C4-2B (cell line): ENCODE measurements at regions not wholly inside any gene's neighbourhood (a gene's known extent, or its start where the extent isn't known, plus 50 kb on each side); places are given as distances from the start of the nearest gene placed in this dataset.

Experiments
- H3K27ac ChIP-seq: fragments of 450-650 bp; 2 replicates; pipeline ENCODE4 v1.5.1; 2017
- ZFX ChIP-seq: fragments of 450-650 bp; IDR thresholded peaks from 2 replicates; pipeline ENCODE4 v1.6.1; 2017
- TF ChIP-seq, protein P1 (sequence below): fragments of 450-650 bp; conservative IDR thresholded peaks from 2 replicates; pipeline ENCODE4 v1.5.1; 2017; ENCODE audit warnings: mild to moderate bottlenecking

DNA sequence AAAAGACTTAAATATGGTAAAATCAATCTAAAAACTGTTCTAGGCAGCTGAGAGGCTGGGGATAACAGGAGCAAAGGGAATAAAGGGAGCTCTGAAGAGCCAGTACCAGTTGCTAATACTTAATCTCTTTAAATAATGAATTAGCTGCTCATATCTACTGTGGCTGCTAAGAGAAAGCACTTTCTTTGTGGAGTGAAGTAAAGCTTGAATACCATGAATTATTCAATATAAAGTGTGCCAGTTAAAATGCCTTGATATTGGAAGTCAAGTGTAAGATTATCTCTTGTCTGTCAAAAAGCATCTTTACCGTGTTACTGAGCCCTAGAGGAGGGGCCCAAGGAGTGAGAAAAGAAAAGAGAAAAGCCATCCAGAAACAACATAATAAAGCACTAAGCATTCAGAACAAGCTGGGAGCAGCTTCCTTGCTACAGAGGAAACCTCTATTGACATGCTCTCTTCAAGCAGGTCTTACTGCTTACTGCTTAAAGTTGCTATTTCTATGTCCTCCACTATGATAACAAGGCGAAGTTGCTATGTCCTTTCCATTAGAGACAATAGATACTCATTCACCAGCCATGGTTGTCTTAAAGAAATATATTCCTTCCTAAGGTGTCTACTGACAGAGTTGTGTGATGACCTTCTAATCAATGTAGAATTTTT lies 297.4 kb downstream of the CETN3 start:
- H3K27ac ChIP-seq: no peak overlapping the region

GRCh38 chr5:90111364-90112032 lies 298.1 kb downstream of the CETN3 start:
- no peak for TF ChIP-seq ZFX
- TF ChIP-seq, protein P1, sequence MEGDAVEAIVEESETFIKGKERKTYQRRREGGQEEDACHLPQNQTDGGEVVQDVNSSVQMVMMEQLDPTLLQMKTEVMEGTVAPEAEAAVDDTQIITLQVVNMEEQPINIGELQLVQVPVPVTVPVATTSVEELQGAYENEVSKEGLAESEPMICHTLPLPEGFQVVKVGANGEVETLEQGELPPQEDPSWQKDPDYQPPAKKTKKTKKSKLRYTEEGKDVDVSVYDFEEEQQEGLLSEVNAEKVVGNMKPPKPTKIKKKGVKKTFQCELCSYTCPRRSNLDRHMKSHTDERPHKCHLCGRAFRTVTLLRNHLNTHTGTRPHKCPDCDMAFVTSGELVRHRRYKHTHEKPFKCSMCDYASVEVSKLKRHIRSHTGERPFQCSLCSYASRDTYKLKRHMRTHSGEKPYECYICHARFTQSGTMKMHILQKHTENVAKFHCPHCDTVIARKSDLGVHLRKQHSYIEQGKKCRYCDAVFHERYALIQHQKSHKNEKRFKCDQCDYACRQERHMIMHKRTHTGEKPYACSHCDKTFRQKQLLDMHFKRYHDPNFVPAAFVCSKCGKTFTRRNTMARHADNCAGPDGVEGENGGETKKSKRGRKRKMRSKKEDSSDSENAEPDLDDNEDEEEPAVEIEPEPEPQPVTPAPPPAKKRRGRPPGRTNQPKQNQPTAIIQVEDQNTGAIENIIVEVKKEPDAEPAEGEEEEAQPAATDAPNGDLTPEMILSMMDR: no peak
- no peak overlapping the region for H3K27ac ChIP-seq

More for the DNA sequence above, 297.4 kb downstream of the CETN3 start:
- TF ChIP-seq, protein P1: no peak
- no peak for TF ChIP-seq ZFX

DNA sequence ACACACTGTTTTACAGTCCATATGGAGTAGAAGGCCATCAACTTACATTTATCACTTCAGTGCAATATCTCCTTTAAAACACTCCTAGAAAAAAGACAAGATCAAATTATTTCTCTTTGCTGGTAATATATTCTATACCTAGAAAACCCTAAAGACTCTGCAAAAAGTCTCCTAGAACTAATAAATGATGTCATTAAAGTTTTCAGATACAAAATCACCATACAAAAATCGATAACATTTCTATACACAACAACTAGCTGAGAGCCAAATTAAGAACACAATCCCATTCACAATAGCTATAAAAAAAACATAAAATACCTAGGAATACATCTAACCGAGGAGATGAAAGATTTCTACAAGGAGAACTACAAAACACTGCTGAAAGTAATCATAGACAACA lies 300.3 kb downstream of the CETN3 start:
- TF ChIP-seq, protein P1: no peak
- TF ChIP-seq ZFX: no peak

DNA sequence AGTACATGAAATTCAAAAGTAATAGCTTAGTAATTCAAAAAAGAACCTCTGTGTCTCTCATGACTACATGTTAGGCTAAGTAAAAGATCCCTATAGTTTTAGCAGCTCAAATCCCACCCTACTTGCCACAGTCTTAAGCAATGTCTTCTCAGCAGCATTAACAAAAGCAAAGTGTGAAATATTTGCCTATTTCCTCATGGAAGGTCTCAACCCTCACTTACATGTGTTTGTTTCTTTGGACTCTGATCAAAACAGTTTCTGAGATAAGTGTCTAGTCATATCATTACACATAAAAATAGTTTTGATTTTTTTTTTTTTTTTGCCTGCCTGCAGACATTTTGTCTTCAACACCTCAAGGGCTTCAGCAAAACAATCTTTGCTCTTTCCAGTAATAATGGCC lies 310.5 kb downstream of the CETN3 start:
- no peak for TF ChIP-seq ZFX
- TF ChIP-seq, protein P1: no peak
- H3K27ac ChIP-seq: no peak overlapping the region

More for the DNA sequence above, 300.3 kb downstream of the CETN3 start:
- no peak overlapping the region for H3K27ac ChIP-seq

DNA sequence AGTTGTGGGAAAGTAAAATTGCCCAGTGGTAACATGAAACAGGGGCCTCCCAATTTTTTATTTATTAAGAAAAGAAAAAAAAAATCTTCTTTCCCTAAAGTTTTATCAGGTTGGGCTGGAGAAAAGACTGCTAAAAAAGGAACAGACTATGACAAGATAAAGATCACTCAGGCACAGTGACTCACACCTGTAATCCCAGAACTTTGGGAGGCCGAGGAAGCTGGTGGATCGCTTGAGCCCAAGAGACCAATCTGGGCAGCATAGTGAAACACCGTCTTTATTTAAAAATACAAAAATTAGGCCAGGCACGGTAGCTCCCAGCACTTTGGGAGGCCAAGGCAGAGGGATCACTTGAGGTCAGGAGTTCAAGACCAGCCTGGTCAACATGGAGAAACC lies 312.5 kb downstream of the CETN3 start:
- TF ChIP-seq ZFX: no peak
- TF ChIP-seq, protein P1: no peak
- H3K27ac ChIP-seq: no peak overlapping the region

GRCh38 chr5:90096415-90097081 lies 313.0 kb downstream of the CETN3 start:
- TF ChIP-seq ZFX: no peak
- TF ChIP-seq, protein P1: no peak
- no peak overlapping the region for H3K27ac ChIP-seq
